ENCODE measurements at regions not wholly inside any gene's neighbourhood (a gene's known extent, or its start where the extent isn't known, plus 50 kb on each side); places are given as distances from the start of the nearest gene placed in this dataset.

GRCh38 chr17:12523244-12523643, 142.4 kb upstream of the MYOCD start:
- Histone ChIP-seq H3K36me3 (no peaks in the 10 kb centered on the region), H3K27me3 (no peaks in the 10 kb centered on the region), H3K4me3 (no peak overlapping the region), H3K9me3 (no peaks in the 10 kb centered on the region)
- no peak for DNase-seq

- no peaks in the 10 kb centered on the region for H3K9me3 ChIP-seq
- H3K27me3 ChIP-seq: no peaks in the 10 kb centered on the region
- no peak overlapping the region for H3K4me3 ChIP-seq
- H3K36me3 ChIP-seq: no peaks in the 10 kb centered on the region
- no peak for DNase-seq
These were observed 137.7 kb upstream of the MYOCD start for GRCh38 chr17:12528036-12528435.

DNA sequence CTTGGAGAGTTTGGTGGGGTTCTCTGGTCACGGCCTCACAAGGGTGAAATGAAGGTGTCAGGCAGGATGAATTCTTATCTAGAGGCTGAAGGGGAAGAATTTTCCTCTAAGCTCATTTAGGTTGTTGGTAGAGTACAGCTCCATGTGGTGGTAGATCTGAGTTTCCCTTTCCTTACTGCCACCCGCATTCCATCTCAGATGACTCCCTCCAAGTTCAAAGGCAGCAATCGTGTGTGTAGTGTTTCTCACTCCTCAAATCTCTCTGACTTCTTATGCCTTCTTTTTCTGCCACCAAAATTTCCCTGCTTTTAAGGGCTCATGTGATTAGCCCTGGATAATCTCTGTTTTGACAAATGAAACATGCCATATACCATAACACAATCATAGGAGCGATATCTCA, 135.5 kb upstream of the MYOCD start:
- Histone ChIP-seq H3K4me3 (no peak overlapping the region), H3K36me3 (no peaks in the 10 kb centered on the region), H3K9me3 (no peaks in the 10 kb centered on the region), H3K27me3 (no peaks in the 10 kb centered on the region)
- DNase-seq: no peak

- Histone ChIP-seq H3K9me3 (no peaks in the 10 kb centered on the region), H3K4me3 (no peak overlapping the region)
- no peak for DNase-seq
These were observed 129.7 kb upstream of the MYOCD start for GRCh38 chr17:12536021-12536420.

GRCh38 chr17:12536472-12536871, 129.2 kb upstream of the MYOCD start:
- no peaks in the 10 kb centered on the region for H3K9me3 ChIP-seq
- no peak overlapping the region for H3K4me3 ChIP-seq
- DNase-seq: no peak
- no peaks in the 10 kb centered on the region for H3K27me3 ChIP-seq
- no peaks in the 10 kb centered on the region for H3K36me3 ChIP-seq

More at GRCh38 chr17:12536021-12536420, 129.7 kb upstream of the MYOCD start:
- no peaks in the 10 kb centered on the region for H3K27me3 ChIP-seq
- H3K36me3 ChIP-seq: no peaks in the 10 kb centered on the region

DNA sequence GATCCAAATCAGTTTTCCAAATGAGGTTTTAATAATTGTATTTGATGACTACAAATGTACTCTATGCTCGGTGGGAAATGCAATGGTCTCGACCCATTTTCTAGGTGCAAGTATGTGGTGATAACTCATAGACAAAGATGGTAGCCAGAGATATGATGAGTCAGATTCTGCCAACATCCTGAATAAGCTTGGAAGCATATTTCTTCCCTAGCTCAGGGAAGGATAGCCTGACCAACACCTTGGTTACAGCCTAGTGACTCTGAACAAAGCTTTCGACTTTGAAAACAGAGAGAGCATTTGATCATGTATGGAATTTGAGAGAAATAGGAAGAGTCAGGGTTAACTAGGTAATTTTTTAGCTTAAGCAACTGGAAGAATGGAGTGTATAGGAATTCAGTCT, 128.3 kb upstream of the MYOCD start:
- no peak for DNase-seq
- Histone ChIP-seq H3K9me3 (no peaks in the 10 kb centered on the region), H3K4me3 (no peak overlapping the region), H3K27me3 (no peaks in the 10 kb centered on the region), H3K36me3 (no peaks in the 10 kb centered on the region)

- no peaks in the 10 kb centered on the region for H3K9me3 ChIP-seq
- DNase-seq: no peak
These were observed 127.7 kb upstream of the MYOCD start for GRCh38 chr17:12538003-12538402.

GRCh38 chr17:12545877-12546513, 119.7 kb upstream of the MYOCD start:
- peak; percentile 45 for DNase-seq
- H3K4me3 ChIP-seq: no peak overlapping the region
- no peaks in the 10 kb centered on the region for H3K9me3 ChIP-seq
- H3K36me3 ChIP-seq: no peaks in the 10 kb centered on the region
- no peaks in the 10 kb centered on the region for H3K27me3 ChIP-seq

More at GRCh38 chr17:12538003-12538402, 127.7 kb upstream of the MYOCD start:
- Histone ChIP-seq H3K27me3 (no peaks in the 10 kb centered on the region), H3K36me3 (no peaks in the 10 kb centered on the region), H3K4me3 (no peak overlapping the region)

DNA sequence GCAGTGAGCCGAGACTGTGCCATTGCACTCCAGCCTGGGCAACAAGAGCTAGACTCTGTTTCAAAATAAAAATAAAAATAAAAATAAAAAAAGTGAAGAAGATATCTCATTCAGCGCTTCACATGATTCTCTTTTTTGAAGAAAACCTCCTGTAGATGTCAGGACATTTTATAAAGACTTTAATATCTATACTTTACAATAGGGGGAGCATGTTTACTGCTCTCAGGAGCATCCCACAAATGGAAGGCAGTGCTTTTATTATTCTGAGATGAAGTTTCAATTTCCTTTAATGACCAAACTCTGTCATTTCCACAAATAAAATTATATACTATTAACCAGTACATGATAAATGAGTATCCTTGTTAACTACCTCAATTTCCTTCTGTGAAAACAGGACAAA, 118.7 kb upstream of the MYOCD start:
- DNase-seq: no peak
- Histone ChIP-seq H3K27me3 (no peaks in the 10 kb centered on the region), H3K9me3 (no peaks in the 10 kb centered on the region), H3K36me3 (no peaks in the 10 kb centered on the region), H3K4me3 (no peak overlapping the region)

GRCh38 chr17:12547831-12548230, 117.9 kb upstream of the MYOCD start:
- Histone ChIP-seq H3K27me3 (no peaks in the 10 kb centered on the region), H3K36me3 (no peaks in the 10 kb centered on the region), H3K9me3 (no peaks in the 10 kb centered on the region), H3K4me3 (no peak overlapping the region)
- no peak for DNase-seq

GRCh38 chr17:12548558-12548957, 117.1 kb upstream of the MYOCD start:
- H3K36me3 ChIP-seq: no peaks in the 10 kb centered on the region
- no peak for DNase-seq
- no peak overlapping the region for H3K4me3 ChIP-seq

GRCh38 chr17:12549499-12550041, 116.1 kb upstream of the MYOCD start:
- no peak overlapping the region for H3K4me3 ChIP-seq
- no peaks in the 10 kb centered on the region for H3K27me3 ChIP-seq
- no peak for DNase-seq
- H3K9me3 ChIP-seq: no peaks in the 10 kb centered on the region
- H3K36me3 ChIP-seq: no peaks in the 10 kb centered on the region

More at GRCh38 chr17:12548558-12548957, 117.1 kb upstream of the MYOCD start:
- Histone ChIP-seq H3K27me3 (no peaks in the 10 kb centered on the region), H3K9me3 (no peaks in the 10 kb centered on the region)

DNA sequence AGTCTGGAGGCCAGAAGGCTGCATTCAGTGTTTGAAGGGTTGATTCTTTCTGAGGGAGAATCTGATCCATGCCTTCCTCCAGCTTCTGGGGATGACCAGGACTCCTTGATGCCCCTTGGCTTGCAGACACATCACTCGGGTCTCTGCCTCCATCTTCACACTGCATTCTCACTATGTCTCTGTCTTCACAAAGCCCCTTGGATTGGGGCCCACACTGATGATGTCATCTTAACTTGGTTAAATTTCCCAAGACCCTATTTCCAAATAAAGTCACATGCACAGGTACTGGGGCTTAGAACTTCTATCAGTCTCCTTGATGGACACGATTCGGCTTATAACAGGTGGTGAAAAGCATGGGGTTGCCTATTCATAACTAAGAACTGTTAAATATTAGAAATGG, 112.1 kb upstream of the MYOCD start:
- no peak for DNase-seq
- H3K36me3 ChIP-seq: no peaks in the 10 kb centered on the region
- H3K9me3 ChIP-seq: no peaks in the 10 kb centered on the region
- no peaks in the 10 kb centered on the region for H3K27me3 ChIP-seq
- H3K4me3 ChIP-seq: no peak overlapping the region

DNA sequence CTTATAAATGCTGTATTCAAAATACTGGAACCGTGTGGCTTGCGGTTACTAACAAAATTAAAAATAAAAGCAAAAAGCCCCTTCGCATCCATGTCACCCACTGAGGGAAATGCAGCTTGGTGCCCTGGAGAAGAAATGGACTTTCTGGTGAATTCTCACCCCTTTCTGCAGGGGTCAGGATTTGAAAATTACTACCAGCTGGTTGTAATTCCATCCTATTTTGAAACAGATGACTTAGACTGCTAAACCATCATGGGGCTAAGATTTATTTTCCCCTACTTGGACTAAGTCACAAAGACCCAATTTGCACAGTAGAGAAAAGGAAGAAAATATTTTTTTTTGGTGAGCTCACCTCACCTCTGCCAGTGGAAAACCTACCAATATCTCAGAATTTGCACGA, 111.4 kb upstream of the MYOCD start:
- Histone ChIP-seq H3K4me3 (no peak overlapping the region), H3K9me3 (no peaks in the 10 kb centered on the region), H3K27me3 (no peaks in the 10 kb centered on the region), H3K36me3 (no peaks in the 10 kb centered on the region)
- DNase-seq: no peak

DNA sequence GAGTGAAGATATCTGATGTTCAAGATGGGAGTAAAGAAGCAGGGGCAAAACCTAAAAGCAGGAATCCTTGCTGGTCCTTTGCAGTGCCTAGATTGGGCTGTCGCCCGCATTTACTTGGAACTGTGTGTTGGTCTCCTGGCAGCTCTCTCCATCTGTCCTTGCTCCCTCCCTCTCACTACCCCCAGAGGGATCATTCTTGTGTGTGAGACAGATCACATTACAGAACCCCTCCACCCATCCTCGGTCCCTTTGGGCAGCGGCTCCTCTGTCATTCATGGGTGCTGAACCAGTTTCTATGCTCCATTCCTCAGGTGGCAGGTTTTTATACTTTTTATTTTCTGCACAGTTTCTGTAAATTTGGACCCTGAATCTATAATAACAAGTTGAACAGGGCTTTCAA, 99.4 kb upstream of the MYOCD start:
- no peak overlapping the region for H3K4me3 ChIP-seq
- no peaks in the 10 kb centered on the region for H3K36me3 ChIP-seq
- H3K27me3 ChIP-seq: no peaks in the 10 kb centered on the region
- H3K9me3 ChIP-seq: no peaks in the 10 kb centered on the region
- DNase-seq: no peak

DNA sequence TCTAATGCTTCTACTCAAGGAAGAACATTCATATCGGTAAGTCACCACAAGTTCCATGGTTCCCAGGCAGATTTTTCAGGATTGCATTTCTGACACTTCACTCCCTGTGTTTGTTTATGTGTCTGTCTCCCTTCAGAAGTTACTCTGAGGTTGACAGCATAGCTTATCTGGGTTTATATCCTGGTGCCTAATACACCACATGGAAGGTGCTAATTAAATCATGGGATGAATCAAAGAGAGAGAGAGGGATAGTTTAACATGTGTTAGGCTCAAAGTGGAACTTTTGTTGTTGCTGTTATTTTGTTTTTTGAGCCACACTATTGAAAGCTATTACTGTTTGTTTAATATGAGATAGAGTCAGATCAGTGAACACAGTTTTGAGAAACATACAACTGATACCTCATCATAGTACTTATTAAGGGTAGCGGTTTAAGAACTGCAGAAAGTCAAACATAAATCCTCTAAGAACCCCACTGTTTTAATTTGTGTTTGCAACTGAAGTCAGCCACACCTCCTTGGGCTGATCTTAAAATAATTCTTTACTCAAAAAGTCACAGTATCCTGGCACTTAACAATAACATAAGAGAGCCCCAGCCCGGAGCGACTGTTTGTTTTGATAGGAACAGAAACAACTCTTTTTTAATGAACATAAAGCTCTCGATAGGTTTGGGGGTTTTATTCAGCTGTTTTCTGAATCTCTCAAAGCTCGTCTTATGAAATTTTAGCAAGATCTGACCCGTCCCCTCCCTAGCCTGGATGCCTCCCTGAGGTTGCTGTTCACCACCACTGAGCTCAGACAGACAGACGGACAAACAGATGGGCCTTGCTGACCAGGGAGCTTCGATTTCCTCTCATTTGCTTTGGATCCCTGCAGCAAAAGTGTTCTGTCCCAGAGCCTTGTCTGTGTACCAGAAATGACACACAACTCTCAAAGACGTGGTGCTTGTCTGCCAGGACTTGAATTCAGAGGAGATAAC, 98.3 kb upstream of the MYOCD start:
- Histone ChIP-seq H3K27me3 (no peaks in the 10 kb centered on the region), H3K36me3 (no peaks in the 10 kb centered on the region), H3K9me3 (no peaks in the 10 kb centered on the region), H3K4me3 (no peak overlapping the region)
- no peak for DNase-seq

DNA sequence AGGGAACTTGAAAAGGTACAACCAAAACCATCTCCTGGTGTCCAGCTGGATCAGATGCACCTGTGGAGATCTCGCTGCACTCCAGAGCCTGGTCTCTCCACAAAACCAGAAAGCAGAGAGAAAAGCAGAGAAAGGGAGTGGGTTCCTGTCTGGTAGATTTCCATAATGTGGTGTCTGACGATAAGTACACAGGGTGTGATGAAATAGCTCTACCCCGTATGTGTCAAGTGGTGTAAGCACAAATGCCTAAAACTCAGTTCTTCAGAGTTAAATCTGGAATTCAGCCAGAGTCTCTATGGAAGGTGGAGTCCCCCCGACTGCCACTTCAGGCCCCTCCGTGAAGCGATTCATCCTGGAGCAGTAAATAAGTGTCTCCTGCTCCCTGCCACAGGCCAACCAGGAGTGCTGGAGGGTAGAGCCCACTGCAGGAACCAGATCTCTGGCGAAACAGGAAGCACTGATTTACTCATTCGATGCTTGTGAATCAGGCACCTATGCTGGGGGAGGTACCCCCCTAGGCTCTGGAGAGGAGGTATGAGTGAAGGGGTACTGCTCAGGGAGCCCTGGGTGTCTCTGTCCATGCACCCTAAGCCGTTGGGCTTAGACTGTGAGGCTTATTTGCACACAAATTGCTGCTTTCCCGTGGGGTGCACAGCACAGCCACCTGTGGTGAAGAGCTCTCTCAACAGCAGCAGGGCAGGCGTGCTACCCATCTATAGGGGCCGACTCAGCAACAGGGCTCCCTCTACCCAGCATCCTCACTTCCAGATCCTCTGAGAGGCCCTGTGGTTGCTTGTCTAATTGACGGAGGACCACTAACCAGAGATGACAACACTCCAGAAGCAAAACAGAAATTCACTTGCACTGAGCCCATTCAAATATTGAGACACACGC, 97.1 kb upstream of the MYOCD start:
- H3K36me3 ChIP-seq: no peaks in the 10 kb centered on the region
- no peaks in the 10 kb centered on the region for H3K9me3 ChIP-seq
- no peak for DNase-seq
- H3K4me3 ChIP-seq: no peak overlapping the region
- H3K27me3 ChIP-seq: no peaks in the 10 kb centered on the region

All from MG63 (cell line).